Right cardiac atrium (tissue), 5 donors: ENCODE measurements at regions not wholly inside any gene's neighbourhood (a gene's known extent, or its start where the extent isn't known, plus 50 kb on each side); places are given as distances from the start of the nearest gene placed in this dataset.

Experiments used
- ATAC-seq, 2 donors: fragments of 200-7000 bp; cut with Tn5 transposase; one replicate each; pipeline versions ENCODE4 v1.8.0 to v1.9.1; 2020; ENCODE audit warnings: moderate library complexity in 2 of 2, mild to moderate bottlenecking in 1 of 2
- DNase-seq, 3 donors: peaks; one replicate each; pipeline ENCODE4 v3.0.0-alpha.2; 2020
- H3K27ac ChIP-seq: one replicate; pipeline ENCODE4 v1.5.1; 2013; ENCODE audit warnings: mild to moderate bottlenecking, low read length, control low read depth, moderate library complexity
- H3K27me3 ChIP-seq: one replicate; pipeline ENCODE4 v1.6.1; 2013; ENCODE audit not compliant: control insufficient read depth, insufficient read depth
- H3K4me1 ChIP-seq: one replicate; pipeline ENCODE4 v1.6.1; 2013; ENCODE audit warnings: low read length; ENCODE audit not compliant: control insufficient read depth, insufficient read depth
- H3K4me3 ChIP-seq: one replicate; pipeline ENCODE4 v1.5.1; 2013; ENCODE audit warnings: low read length, control low read depth
- H3K9me3 ChIP-seq: one replicate; pipeline ENCODE4 v1.6.1; 2013; ENCODE audit warnings: low read length; ENCODE audit not compliant: control insufficient read depth
- WGBS: extraction: QIAGEN DNeasy Blood & Tissue Kit; methylation state at CpG from one replicate; pipeline ENCODE4 v1.1.7; 2013; 5-methylcytosine and 5-hydroxymethylcytosine counted together
- intact Hi-C, 4 donors: fragments of 100-400 bp; cut with DNase I; formaldehyde crosslinking; loops; one replicate each; pipeline versions ENCODE4 v1.11.0 to v1.14.0; 2022 to 2023
- donor health status: healthy with polysubstance abuse.
- donor health status: DM: no; HTN: yes; CAD: no.
- donor health status: DM: no; HTN: no; CAD: no.
- donor health status: DM: no; HTN: yes; CAD: no; lungs with severe emphysema.
- donor health status: DM: yes; HTN: yes; CAD: no.

DNA sequence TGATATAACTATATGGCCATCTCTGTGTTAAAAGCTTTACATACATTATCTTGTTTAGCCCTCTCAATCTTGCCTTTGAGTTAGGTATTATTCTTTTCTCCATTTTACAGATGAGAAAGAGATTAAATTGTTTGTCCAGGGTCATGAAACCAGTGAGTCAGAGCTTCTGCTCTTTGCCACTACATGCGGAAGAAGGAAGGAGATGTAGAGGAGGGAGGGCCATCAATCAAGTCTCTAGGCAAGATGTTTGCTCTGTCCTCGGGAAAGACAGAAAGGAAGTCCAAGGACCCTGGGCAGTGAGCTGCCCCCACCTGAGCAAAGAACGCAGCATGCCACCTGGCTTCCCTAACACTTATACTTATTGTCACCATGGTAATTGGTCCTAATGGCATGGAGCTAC lies 133.7 kb upstream of the IL1RAPL2 start:
- Histone ChIP-seq H3K27ac (no peak overlapping the region), H3K4me3 (no peak overlapping the region), H3K27me3 (no peaks in the 10 kb centered on the region), H3K9me3 (no peaks in the 10 kb centered on the region), H3K4me1 (no peaks in the 10 kb centered on the region)
- DNase-seq (no peak), ATAC-seq (no peak)
- WGBS = 49% methylated on average over 3 of the region's 3 CpGs
- intact Hi-C loops = no loop called here

DNA sequence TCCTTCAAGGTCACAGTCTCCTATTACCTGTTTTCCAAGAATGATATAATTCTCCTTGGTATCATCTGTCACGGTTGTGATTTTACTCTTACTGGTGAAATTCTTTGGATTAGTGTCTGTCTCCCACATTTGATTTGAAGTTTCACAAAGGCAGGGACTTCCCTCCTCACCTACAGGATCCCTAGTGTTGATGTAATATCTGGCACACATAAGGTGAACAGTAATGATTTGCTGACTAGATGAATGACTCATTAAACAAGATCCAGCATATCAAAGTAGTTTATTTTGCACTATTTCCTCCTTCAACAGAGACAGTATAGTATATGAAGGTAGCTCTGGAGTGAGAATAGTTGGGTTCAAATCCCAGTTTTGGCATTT lies 135.3 kb upstream of the IL1RAPL2 start:
- DNase-seq (no peak), ATAC-seq (no peak)
- no peaks in the 10 kb centered on the region for H3K4me1 ChIP-seq
- intact Hi-C loops = no loop called here
- H3K27me3 ChIP-seq = no peaks in the 10 kb centered on the region
- no peaks in the 10 kb centered on the region for H3K9me3 ChIP-seq
- H3K27ac ChIP-seq = no peak overlapping the region
- no peak overlapping the region for H3K4me3 ChIP-seq
- WGBS = 69% methylated on average over 1 of the region's 1 CpG

DNA sequence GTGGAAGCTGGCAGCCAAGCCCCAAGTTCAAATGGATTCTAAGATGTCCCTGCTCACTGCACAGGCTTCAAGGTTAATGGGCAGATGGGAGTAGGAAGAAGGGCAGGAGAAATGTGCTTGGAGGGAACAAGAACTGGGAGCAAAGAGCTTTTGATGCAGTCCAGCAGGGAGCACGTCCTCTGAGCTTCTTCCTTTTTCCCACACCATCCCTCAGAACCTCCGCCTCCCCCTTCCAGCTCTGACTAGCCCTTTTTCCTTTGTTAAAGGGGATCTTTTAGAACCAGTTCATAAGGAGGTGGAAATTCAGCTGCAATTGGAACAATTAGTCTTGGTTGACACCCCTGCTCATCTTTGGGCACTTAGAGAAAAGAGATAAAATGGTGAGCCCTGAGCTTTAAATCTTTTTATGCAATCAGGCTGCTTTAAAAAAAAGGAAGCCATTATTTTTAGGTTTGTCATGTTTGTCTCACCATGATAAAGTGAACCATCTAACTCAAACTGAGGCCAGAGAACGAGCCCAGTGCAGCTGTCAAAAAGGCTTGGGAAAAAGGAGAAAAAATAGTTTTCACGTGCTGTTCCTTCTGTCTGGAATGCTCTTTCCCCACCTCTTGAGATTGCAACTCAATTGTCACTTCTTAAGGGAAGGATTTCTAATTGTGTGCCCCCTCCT lies 135.8 kb upstream of the IL1RAPL2 start:
- ATAC-seq (no peak), DNase-seq (no peak)
- WGBS = 22% methylated on average over 4 of the region's 4 CpGs
- no peak overlapping the region for H3K27ac ChIP-seq
- no peak overlapping the region for H3K4me3 ChIP-seq
- intact Hi-C loops = no loop called here
- no peaks in the 10 kb centered on the region for H3K9me3 ChIP-seq
- H3K27me3 ChIP-seq = no peaks in the 10 kb centered on the region
- H3K4me1 ChIP-seq = no peaks in the 10 kb centered on the region

DNA sequence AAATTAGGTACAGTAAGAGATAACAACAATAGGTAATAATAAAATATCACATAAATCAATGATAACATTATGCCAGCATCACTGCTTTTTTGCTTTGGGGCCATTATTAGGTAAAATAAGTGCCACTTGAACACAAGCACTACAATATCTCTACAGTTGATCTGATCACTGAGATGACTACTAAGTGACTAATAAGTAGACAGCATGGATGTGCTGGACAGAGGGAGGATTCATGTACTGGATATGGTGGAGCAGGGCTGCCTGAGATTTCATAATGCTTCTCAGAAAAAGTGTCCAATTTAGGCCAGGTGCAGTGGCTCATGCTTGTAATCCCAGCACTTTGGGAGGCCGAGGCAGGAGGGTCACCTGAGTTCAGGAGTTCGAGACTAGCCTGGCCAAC lies 137.8 kb upstream of the IL1RAPL2 start:
- no peak for ATAC-seq
- WGBS = 76% methylated on average over 2 of the region's 2 CpGs
- H3K27me3 ChIP-seq = no peaks in the 10 kb centered on the region

GRCh38 chrX:104427693-104428092 lies 138.3 kb upstream of the IL1RAPL2 start:
- Histone ChIP-seq H3K27ac (no peak overlapping the region), H3K4me3 (no peak overlapping the region), H3K9me3 (no peaks in the 10 kb centered on the region), H3K4me1 (no peaks in the 10 kb centered on the region), H3K27me3 (no peaks in the 10 kb centered on the region)
- WGBS = 67% methylated on average over 3 of the region's 3 CpGs
- DNase-seq (no peak), ATAC-seq (no peak)
- intact Hi-C loops = no loop called here

More for the DNA sequence above, 137.8 kb upstream of the IL1RAPL2 start:
- Histone ChIP-seq H3K27ac (no peak overlapping the region), H3K9me3 (no peaks in the 10 kb centered on the region), H3K4me1 (no peaks in the 10 kb centered on the region), H3K4me3 (no peak overlapping the region)
- intact Hi-C loops = no loop called here
- no peak for DNase-seq

- no peak for DNase-seq
- 62% methylated on average over 6 of the region's 6 CpGs for WGBS
- H3K9me3 ChIP-seq = no peaks in the 10 kb centered on the region
- H3K27me3 ChIP-seq = no peaks in the 10 kb centered on the region
- no peaks in the 10 kb centered on the region for H3K4me1 ChIP-seq
- no peak for ATAC-seq
- no peak overlapping the region for H3K27ac ChIP-seq
- no peak overlapping the region for H3K4me3 ChIP-seq
- intact Hi-C loops = no loop called here
Observed at GRCh38 chrX:104427073-104427472, 138.9 kb upstream of the IL1RAPL2 start.

- no peak overlapping the region for H3K4me3 ChIP-seq
- no peaks in the 10 kb centered on the region for H3K9me3 ChIP-seq
- WGBS = 73% methylated on average over 4 of the region's 4 CpGs
- DNase-seq (no peak), ATAC-seq (no peak)
- H3K27ac ChIP-seq = no peak overlapping the region
- H3K27me3 ChIP-seq = no peaks in the 10 kb centered on the region
- H3K4me1 ChIP-seq = no peaks in the 10 kb centered on the region
- intact Hi-C loops = no loop called here
Observed at GRCh38 chrX:104420907-104421306, 145.1 kb upstream of the IL1RAPL2 start.

GRCh38 chrX:104419926-104420325 lies 146.1 kb upstream of the IL1RAPL2 start:
- no peak for ATAC-seq
- H3K4me1 ChIP-seq = no peaks in the 10 kb centered on the region
- DNase-seq = no peak
- H3K27me3 ChIP-seq = no peaks in the 10 kb centered on the region
- WGBS = 60% methylated on average over 2 of the region's 2 CpGs
- no peak overlapping the region for H3K4me3 ChIP-seq
- no peak overlapping the region for H3K27ac ChIP-seq
- no peaks in the 10 kb centered on the region for H3K9me3 ChIP-seq
- intact Hi-C loops = no loop called here

- H3K27me3 ChIP-seq = no peaks in the 10 kb centered on the region
- H3K27ac ChIP-seq = no peak overlapping the region
- no peaks in the 10 kb centered on the region for H3K9me3 ChIP-seq
- ATAC-seq = no peak
- H3K4me1 ChIP-seq = no peaks in the 10 kb centered on the region
- intact Hi-C loops = no loop called here
- 92% methylated on average over 1 of the region's 1 CpG for WGBS
- DNase-seq = no peak
- H3K4me3 ChIP-seq = no peak overlapping the region
Observed at GRCh38 chrX:104419211-104419610, 146.8 kb upstream of the IL1RAPL2 start.

- Histone ChIP-seq H3K27me3 (no peaks in the 10 kb centered on the region), H3K4me3 (no peak overlapping the region), H3K27ac (no peak overlapping the region), H3K9me3 (no peaks in the 10 kb centered on the region), H3K4me1 (no peaks in the 10 kb centered on the region)
- 81% methylated on average over 3 of the region's 3 CpGs for WGBS
- ATAC-seq (no peak), DNase-seq (no peak)
- intact Hi-C loops = no loop called here
Observed at GRCh38 chrX:104411800-104412199, 154.2 kb upstream of the IL1RAPL2 start.

DNA sequence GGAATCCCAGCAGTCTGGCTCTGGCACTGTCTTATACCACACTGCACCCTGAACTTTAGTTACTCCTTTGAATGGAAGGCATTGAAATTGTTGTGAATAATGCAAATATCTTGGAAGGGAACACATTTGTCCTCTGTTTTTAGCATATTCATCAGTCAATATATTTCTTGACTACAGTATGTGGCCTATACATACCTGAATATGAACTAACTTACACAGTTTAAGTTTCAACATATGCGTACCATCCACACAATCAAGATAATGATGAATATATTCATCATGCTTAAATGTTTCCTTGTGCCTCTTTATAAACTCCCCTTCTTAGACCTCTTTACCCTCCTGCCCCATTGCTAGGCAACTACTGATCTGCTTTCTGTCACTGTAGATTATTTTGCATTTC lies 145.7 kb upstream of the ESX1 start:
- Histone ChIP-seq H3K4me3 (no peak overlapping the region), H3K9me3 (no peaks in the 10 kb centered on the region), H3K27me3 (no peaks in the 10 kb centered on the region), H3K4me1 (no peaks in the 10 kb centered on the region), H3K27ac (no peak overlapping the region)
- WGBS = 100% methylated on average over 1 of the region's 1 CpG
- intact Hi-C loops = no loop called here
- no peak for DNase-seq
- no peak for ATAC-seq

DNA sequence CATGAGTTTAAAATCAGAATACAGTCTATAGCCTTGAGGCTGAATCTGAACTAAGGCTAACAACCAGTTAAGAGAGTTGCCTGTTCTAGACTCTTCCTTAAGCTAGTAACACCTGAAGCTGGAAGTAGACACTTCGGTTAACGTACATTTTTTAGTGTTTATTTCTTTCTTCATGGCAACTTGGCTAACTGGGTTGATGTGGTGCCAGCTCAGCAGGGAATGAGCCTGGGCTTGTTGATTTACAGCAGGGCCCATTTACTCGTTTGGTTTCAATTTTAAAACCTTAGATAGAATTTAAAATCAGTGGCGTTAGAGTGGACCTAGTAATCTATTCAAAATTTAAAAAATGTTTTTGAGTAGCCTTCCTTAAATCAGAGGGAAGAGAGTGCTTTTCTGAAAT lies 137.6 kb upstream of the ESX1 start:
- H3K4me3 ChIP-seq = no peak overlapping the region
- intact Hi-C loops = no loop called here
- H3K27ac ChIP-seq = no peak overlapping the region
- no peaks in the 10 kb centered on the region for H3K27me3 ChIP-seq
- DNase-seq = no peak
- WGBS = 65% methylated on average over 4 of the region's 4 CpGs
- ATAC-seq = no peak
- H3K4me1 ChIP-seq = no peaks in the 10 kb centered on the region
- no peaks in the 10 kb centered on the region for H3K9me3 ChIP-seq
